Lower lobe of right lung (tissue), 2 donors: ENCODE measurements at regions not wholly inside any gene's neighbourhood (a gene's known extent, or its start where the extent isn't known, plus 50 kb on each side); places are given as distances from the start of the nearest gene placed in this dataset.

Experiments used
- ATAC-seq, 2 donors: fragments of 200-7000 bp; cut with Tn5 transposase; one replicate each; pipeline ENCODE4 v1.9.1; 2020 to 2022; ENCODE audit warnings: mild to moderate bottlenecking in 2 of 2, moderate library complexity in 2 of 2
- DNase-seq: peaks from one replicate; pipeline ENCODE4 v3.0.0-alpha.2; 2020
- H3K27ac ChIP-seq: fragments of 200-600 bp; one replicate; pipeline ENCODE4 v1.8.0; 2022
- H3K27me3 ChIP-seq: fragments of 200-600 bp; one replicate; pipeline ENCODE4 v1.8.0; 2022; ENCODE audit warnings: low read depth
- H3K36me3 ChIP-seq: fragments of 200-600 bp; one replicate; pipeline ENCODE4 v1.8.0; 2022; ENCODE audit warnings: mild to moderate bottlenecking
- H3K4me1 ChIP-seq: fragments of 200-600 bp; one replicate; pipeline ENCODE4 v1.8.0; 2022
- H3K4me3 ChIP-seq: fragments of 200-600 bp; one replicate; pipeline ENCODE4 v1.8.0; 2022; ENCODE audit warnings: mild to moderate bottlenecking
- H3K9me3 ChIP-seq: fragments of 200-600 bp; one replicate; pipeline ENCODE4 v1.8.0; 2022
- CTCF ChIP-seq: fragments of 200-600 bp; IDR thresholded peaks from one replicate; pipeline ENCODE4 v1.8.0; 2022; ENCODE audit warnings: antibody characterized with exemption, mild to moderate bottlenecking
- intact Hi-C: fragments of 100-400 bp; cut with DNase I; formaldehyde crosslinking; loops from one replicate; pipeline ENCODE4 v1.11.0; 2022
- donor health status: DM: no; HTN: yes; CAD: no; lungs with severe emphysema.

GRCh38 chr5:42960506-42960905 lies 79.6 kb downstream of the ANXA2R start:
- H3K36me3 ChIP-seq: no peaks in the 10 kb centered on the region
- ATAC-seq (no peak), DNase-seq (no peak)
- no peak for TF ChIP-seq CTCF
- H3K27ac ChIP-seq: no peak overlapping the region
- intact Hi-C loops: no loop called here
- no peaks in the 10 kb centered on the region for H3K4me1 ChIP-seq
- H3K9me3 ChIP-seq: no peaks in the 10 kb centered on the region
- H3K27me3 ChIP-seq: peaks cover 4% of the 10 kb centered on the region
- no peak overlapping the region for H3K4me3 ChIP-seq

DNA sequence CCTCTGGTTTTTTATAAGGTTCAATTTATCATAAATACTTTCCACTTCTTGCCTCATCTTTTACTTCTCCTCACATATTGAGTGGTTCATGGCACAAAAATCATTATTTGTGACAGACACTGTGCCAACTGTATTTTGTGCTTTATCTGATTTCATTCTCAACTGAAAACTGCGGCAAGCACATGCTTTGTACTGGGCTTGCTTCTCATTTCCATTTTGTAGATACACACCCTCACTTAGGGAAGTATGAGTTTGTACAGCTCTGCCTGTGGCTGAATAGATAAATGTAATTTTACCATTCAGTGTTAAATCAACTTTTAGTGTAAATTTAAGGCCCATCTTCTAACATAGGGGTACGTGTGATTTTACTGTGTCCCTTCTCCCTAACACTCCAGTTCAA lies 83.6 kb downstream of the ANXA2R start:
- H3K27ac ChIP-seq: no peak overlapping the region
- DNase-seq: no peak
- intact Hi-C loops: no loop called here

DNA sequence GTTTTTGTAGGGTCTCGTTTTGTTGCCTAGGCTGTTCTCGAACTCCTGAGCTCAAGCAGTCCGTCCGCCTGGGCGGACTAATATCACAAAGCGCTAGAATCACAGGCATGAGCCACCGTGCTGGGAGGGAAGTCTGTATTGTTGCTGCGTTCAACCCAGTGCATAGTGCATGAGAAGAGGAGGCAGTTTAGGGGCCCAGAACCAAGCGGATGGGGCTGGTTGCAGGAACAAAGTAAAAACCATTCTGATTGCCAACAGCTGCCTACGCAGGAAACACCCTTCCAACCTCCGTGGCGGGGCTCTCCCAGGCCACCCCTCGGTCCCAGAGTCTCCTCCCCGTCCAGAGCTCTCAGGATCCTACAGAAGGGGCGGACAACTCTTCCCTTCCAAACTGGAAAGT lies 87.1 kb downstream of the ANXA2R start:
- H3K27ac ChIP-seq: no peak overlapping the region
- no peak overlapping the region for H3K4me3 ChIP-seq
- peaks cover 74% of the 10 kb centered on the region for H3K27me3 ChIP-seq
- TF ChIP-seq CTCF: no peak
- no peaks in the 10 kb centered on the region for H3K36me3 ChIP-seq
- intact Hi-C loops: loop anchor here (5.0 kb wide), 1 partner anchor 39 kb away; no protein-coding TSS in a partner anchor
- ATAC-seq: no peak
- H3K9me3 ChIP-seq: peaks cover 7% of the 10 kb centered on the region
- no peak for DNase-seq
- H3K4me1 ChIP-seq: peaks cover 32% of the 10 kb centered on the region

More for the DNA sequence above, 83.6 kb downstream of the ANXA2R start:
- Histone ChIP-seq H3K4me1 (peaks cover 10% of the 10 kb centered on the region), H3K4me3 (no peak overlapping the region), H3K9me3 (peaks cover 7% of the 10 kb centered on the region), H3K27me3 (peaks cover 38% of the 10 kb centered on the region), H3K36me3 (no peaks in the 10 kb centered on the region)
- no peak for ATAC-seq
- no peak for TF ChIP-seq CTCF

DNA sequence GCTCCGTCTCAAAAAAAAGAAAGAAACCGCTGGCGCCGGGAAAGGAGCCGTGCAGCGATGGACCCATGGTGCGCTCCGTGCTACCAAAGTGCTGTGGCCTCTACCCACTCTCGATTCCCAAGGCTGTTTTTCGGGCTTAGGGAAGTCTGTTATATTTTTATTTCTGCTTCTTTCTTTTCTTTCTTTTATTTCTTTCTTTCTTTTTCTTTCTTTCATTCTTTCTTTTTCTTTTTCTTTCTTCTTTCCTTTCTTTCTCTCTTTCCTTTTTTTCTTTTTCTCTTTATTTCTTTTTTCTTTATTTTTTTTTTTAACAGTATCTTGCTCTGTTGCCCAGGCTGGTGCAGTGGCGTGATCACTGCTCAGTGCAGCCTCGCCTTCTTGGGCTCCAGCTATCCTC lies 87.5 kb downstream of the ANXA2R start:
- Histone ChIP-seq H3K27me3 (peaks cover 76% of the 10 kb centered on the region), H3K4me1 (peaks cover 32% of the 10 kb centered on the region), H3K27ac (peak overlapping the region; percentile 94), H3K4me3 (peak overlapping the region; percentile 56), H3K9me3 (peaks cover 7% of the 10 kb centered on the region), H3K36me3 (no peaks in the 10 kb centered on the region)
- intact Hi-C loops: loop anchor here (5.0 kb wide), 1 partner anchor 40 kb away; no protein-coding TSS in a partner anchor
- no peak for TF ChIP-seq CTCF
- ATAC-seq (no peak), DNase-seq (no peak)

GRCh38 chr5:42951293-42951840 lies 88.8 kb downstream of the ANXA2R start:
- Histone ChIP-seq H3K27me3 (peaks cover 84% of the 10 kb centered on the region), H3K4me3 (peak overlapping the region; percentile 56), H3K4me1 (peaks cover 32% of the 10 kb centered on the region), H3K9me3 (peaks cover 7% of the 10 kb centered on the region), H3K27ac (peak overlapping the region; percentile 94), H3K36me3 (no peaks in the 10 kb centered on the region)
- no peak for TF ChIP-seq CTCF
- intact Hi-C loops: loop anchor here (5.0 kb wide), 1 partner anchor 41 kb away; no protein-coding TSS in a partner anchor
- DNase-seq: peak; percentile 63
- peak; percentile 33 to 46 for ATAC-seq
